HEK293 (cell line): ENCODE measurements at regions not wholly inside any gene's neighbourhood (a gene's known extent, or its start where the extent isn't known, plus 50 kb on each side); places are given as distances from the start of the nearest gene placed in this dataset.

Source experiments
- CTCF ChIA-PET: fragments of 350-600 bp; formaldehyde crosslinking; extraction: SDS; loops from one replicate; lab custom pipeline; 2021; ENCODE audit warnings: antibody characterized with exemption; lab: Yijun Ruan, JAX
- POLR2A ChIA-PET: fragments of 300-600 bp; formaldehyde crosslinking; extraction: SDS; loops from one replicate; lab custom pipeline; 2020; ENCODE audit warnings: antibody characterized with exemption, inconsistent platforms; lab: Yijun Ruan, JAX
- H3K27ac ChIP-seq: fragments of 200-500 bp; sonication (Bioruptor generic); 2 replicates; pipeline ENCODE4 v1.5.1; 2014; ENCODE audit warnings: low read depth, low read length, control low read depth, inconsistent platforms; ENCODE audit errors: extremely low read depth
- H3K36me3 ChIP-seq, 2 experiments: fragments of 200-500 bp in 1 of 2; sonication (Bioruptor generic) in 1 of 2; 1 replicate in 1 of 2; 2 replicates in 1 of 2; pipeline ENCODE4 v1.5.1; 2014 to 2017; ENCODE audit warnings: inconsistent platforms in 2 of 2, low read length in 2 of 2; ENCODE audit not compliant: control insufficient read depth in 2 of 2, insufficient read depth in 1 of 2
- H3K4me1 ChIP-seq: fragments of 200-500 bp; sonication (Bioruptor generic); 2 replicates; pipeline ENCODE4 v1.5.1; 2014; ENCODE audit warnings: mild to moderate bottlenecking, low read length, inconsistent platforms; ENCODE audit not compliant: control insufficient read depth, insufficient read depth
- H3K4me3 ChIP-seq: 2 replicates; pipeline ENCODE4 v1.5.1; 2011; ENCODE audit warnings: low read depth, mild to moderate bottlenecking, control low read depth, low read length, moderate library complexity
- H3K9me3 ChIP-seq: fragments of 200-500 bp; sonication (Bioruptor generic); 2 replicates; pipeline ENCODE4 v1.5.1; 2014; ENCODE audit warnings: low read depth, low read length, inconsistent platforms; ENCODE audit not compliant: control insufficient read depth, insufficient read depth
- GLI4 ChIP-seq: fragments of 450-650 bp; formaldehyde crosslinking; IDR thresholded peaks from 2 replicates; pipeline ENCODE4 v1.5.1; 2016; ENCODE audit warnings: missing biosample characterization, missing genetic modification characterization
- HOXD13 ChIP-seq: sonication (generic); formaldehyde crosslinking; IDR thresholded peaks from 2 replicates; pipeline ENCODE4 v1.8.0; 2022; ENCODE audit warnings: missing genetic modification reagents, borderline replicate concordance
- KLF16 ChIP-seq: fragments of 450-650 bp; formaldehyde crosslinking; IDR thresholded peaks from 2 replicates; pipeline ENCODE4 v1.5.1; 2017; ENCODE audit warnings: missing biosample characterization, missing genetic modification characterization
- MYNN ChIP-seq: fragments of 450-650 bp; formaldehyde crosslinking; IDR thresholded peaks from 2 replicates; pipeline ENCODE4 v1.5.1; 2016; ENCODE audit warnings: missing biosample characterization, missing genetic modification characterization, borderline replicate concordance
- RBAK ChIP-seq: fragments of 450-650 bp; formaldehyde crosslinking; IDR thresholded peaks from 2 replicates; pipeline ENCODE4 v1.5.1; 2016; ENCODE audit warnings: missing biosample characterization, missing genetic modification characterization
- SCRT2 ChIP-seq: fragments of 450-650 bp; formaldehyde crosslinking; IDR thresholded peaks from 2 replicates; pipeline ENCODE4 v1.5.1; 2016; ENCODE audit warnings: missing biosample characterization, missing genetic modification characterization
- SP2 ChIP-seq: fragments of 450-650 bp; formaldehyde crosslinking; IDR thresholded peaks from 2 replicates; pipeline ENCODE4 v1.5.1; 2016; ENCODE audit warnings: missing biosample characterization, missing genetic modification characterization
- SP7 ChIP-seq: fragments of 450-650 bp; formaldehyde crosslinking; IDR thresholded peaks from 2 replicates; pipeline ENCODE4 v1.5.1; 2016; ENCODE audit warnings: missing biosample characterization, missing genetic modification characterization
- ZNF132 ChIP-seq: fragments of 450-650 bp; formaldehyde crosslinking; IDR thresholded peaks from 2 replicates; pipeline ENCODE4 v1.5.1; 2017; ENCODE audit warnings: missing biosample characterization, missing genetic modification characterization, borderline replicate concordance
- ZNF169 ChIP-seq: fragments of 450-650 bp; formaldehyde crosslinking; IDR thresholded peaks from 2 replicates; pipeline ENCODE4 v1.5.1; 2016; ENCODE audit warnings: missing biosample characterization, missing genetic modification characterization
- ZNF2 ChIP-seq: fragments of 450-650 bp; formaldehyde crosslinking; IDR thresholded peaks from 2 replicates; pipeline ENCODE4 v1.5.1; 2016; ENCODE audit warnings: missing biosample characterization, missing genetic modification characterization
- ZNF404 ChIP-seq: fragments of 450-650 bp; formaldehyde crosslinking; IDR thresholded peaks from 2 replicates; pipeline ENCODE4 v1.5.1; 2017; ENCODE audit warnings: missing biosample characterization, missing genetic modification characterization
- ZNF549 ChIP-seq: fragments of 450-650 bp; IDR thresholded peaks from 2 replicates; pipeline ENCODE4 v1.5.1; 2018; ENCODE audit warnings: missing biosample characterization, missing genetic modification characterization, mild to moderate bottlenecking, inconsistent platforms, moderate library complexity
- ZNF561 ChIP-seq: fragments of 450-650 bp; IDR thresholded peaks from 2 replicates; pipeline ENCODE4 v1.5.1; 2018; ENCODE audit warnings: missing biosample characterization, missing genetic modification characterization, borderline replicate concordance
- ZNF585B ChIP-seq: fragments of 450-650 bp; formaldehyde crosslinking; IDR thresholded peaks from 2 replicates; pipeline ENCODE4 v1.5.1; 2016; ENCODE audit warnings: missing biosample characterization, missing genetic modification characterization
- ZNF610 ChIP-seq: fragments of 450-650 bp; formaldehyde crosslinking; IDR thresholded peaks from 2 replicates; pipeline ENCODE4 v1.5.1; 2016; ENCODE audit warnings: missing biosample characterization, missing genetic modification characterization, borderline replicate concordance
- ZNF654 ChIP-seq: fragments of 450-650 bp; formaldehyde crosslinking; IDR thresholded peaks from 2 replicates; pipeline ENCODE4 v1.5.1; 2016; ENCODE audit warnings: low read depth, missing biosample characterization, missing genetic modification characterization
- ZNF670 ChIP-seq: fragments of 450-650 bp; formaldehyde crosslinking; IDR thresholded peaks from 2 replicates; pipeline ENCODE4 v1.5.1; 2016; ENCODE audit warnings: missing biosample characterization, missing genetic modification characterization, low read depth
- ZNF677 ChIP-seq: fragments of 450-650 bp; IDR thresholded peaks from 2 replicates; pipeline ENCODE4 v1.5.0; 2018; ENCODE audit warnings: missing biosample characterization, mild to moderate bottlenecking, missing genetic modification characterization, moderate library complexity
- ZSCAN23 ChIP-seq: fragments of 450-650 bp; formaldehyde crosslinking; IDR thresholded peaks from 2 replicates; pipeline ENCODE4 v1.5.1; 2016; ENCODE audit warnings: missing biosample characterization, missing genetic modification characterization
- TF ChIP-seq, protein P1 (sequence below): fragments of 450-650 bp; formaldehyde crosslinking; IDR thresholded peaks from 2 replicates; pipeline ENCODE4 v1.5.1; 2016; ENCODE audit warnings: missing biosample characterization, missing genetic modification characterization
- TF ChIP-seq, protein P2 (sequence below): fragments of 450-650 bp; formaldehyde crosslinking; IDR thresholded peaks from 2 replicates; pipeline ENCODE4 v1.5.1; 2016; ENCODE audit warnings: missing biosample characterization, missing genetic modification characterization

DNA sequence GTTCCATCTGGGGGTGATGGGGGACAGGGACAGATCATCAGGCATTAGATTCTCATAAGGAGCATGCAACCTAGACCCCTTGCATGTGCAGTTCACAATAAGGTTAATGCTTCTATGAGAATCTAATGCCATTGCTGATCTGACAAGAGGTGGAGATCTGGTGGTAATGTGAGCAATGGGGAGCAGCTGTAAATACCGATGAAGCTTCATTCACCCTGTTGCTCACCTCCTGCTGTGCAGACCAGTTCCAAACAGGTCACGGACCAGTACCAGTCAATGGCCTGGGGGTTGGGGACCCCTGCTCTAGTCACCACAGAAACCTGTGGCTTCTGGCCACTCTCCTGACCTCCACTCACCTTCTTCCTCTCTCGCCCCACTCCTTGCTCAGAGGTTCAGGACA lies 229.9 kb downstream of the PTPRU start:
- Histone ChIP-seq H3K36me3 (no peaks in the 10 kb centered on the region), H3K4me1 (no peaks in the 10 kb centered on the region), H3K9me3 (no peaks in the 10 kb centered on the region), H3K27ac (no peak overlapping the region), H3K4me3 (no peak overlapping the region)
- TF ChIP-seq SCRT2 = peak; percentile 29; the same call in 1 of the 2 replicates
- TF ChIP-seq ZNF610 (tag by site-specific recombination) = peak; percentile 95
- no peak for TF ChIP-seq HOXD13
- no peak for TF ChIP-seq ZNF549
- no peak for TF ChIP-seq KLF16 (tag by site-specific recombination)
- POLR2A ChIA-PET = no interaction called here
- CTCF ChIA-PET = interaction anchor here (0.6 kb wide), 1 partner anchor 12 kb away, joined by 5 read pairs; no protein-coding TSS in a partner anchor

DNA sequence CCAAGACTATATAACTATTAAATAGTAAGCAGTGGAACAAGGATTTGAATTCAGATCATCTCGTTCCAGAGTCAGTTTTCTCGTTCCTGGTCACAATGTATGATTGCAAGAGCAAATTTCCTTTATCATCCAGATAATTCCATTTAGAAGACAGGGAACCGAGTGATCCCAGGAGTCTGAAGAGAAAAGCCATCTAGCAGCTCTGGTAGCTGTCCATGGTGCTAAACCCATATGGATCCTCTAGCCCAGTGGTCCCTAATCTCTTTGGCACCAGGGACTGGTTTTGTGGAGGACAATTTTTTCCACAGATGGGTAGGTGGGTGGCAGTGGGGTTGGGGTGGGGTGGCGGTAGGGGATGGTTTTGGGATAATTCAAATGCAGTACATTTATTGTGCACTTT lies 229.4 kb downstream of the PTPRU start:
- Histone ChIP-seq H3K27ac (no peak overlapping the region), H3K9me3 (no peaks in the 10 kb centered on the region), H3K4me1 (no peaks in the 10 kb centered on the region)
- TF ChIP-seq, protein P1, sequence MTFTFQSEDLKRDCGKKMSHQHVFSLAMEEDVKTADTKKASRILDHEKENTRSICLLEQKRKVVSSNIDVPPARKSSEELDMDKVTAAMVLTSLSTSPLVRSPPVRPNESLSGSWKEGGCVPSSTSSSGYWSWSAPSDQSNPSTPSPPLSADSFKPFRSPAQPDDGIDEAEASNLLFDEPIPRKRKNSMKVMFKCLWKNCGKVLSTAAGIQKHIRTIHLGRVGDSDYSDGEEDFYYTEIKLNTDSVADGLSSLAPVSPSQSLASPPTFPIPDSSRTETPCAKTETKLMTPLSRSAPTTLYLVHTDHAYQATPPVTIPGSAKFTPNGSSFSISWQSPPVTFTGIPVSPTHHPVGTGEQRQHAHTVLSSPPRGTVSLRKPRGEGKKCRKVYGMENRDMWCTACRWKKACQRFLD (tag by site-specific recombination) = no peak
- no peak for TF ChIP-seq ZNF404
- TF ChIP-seq, protein P2, sequence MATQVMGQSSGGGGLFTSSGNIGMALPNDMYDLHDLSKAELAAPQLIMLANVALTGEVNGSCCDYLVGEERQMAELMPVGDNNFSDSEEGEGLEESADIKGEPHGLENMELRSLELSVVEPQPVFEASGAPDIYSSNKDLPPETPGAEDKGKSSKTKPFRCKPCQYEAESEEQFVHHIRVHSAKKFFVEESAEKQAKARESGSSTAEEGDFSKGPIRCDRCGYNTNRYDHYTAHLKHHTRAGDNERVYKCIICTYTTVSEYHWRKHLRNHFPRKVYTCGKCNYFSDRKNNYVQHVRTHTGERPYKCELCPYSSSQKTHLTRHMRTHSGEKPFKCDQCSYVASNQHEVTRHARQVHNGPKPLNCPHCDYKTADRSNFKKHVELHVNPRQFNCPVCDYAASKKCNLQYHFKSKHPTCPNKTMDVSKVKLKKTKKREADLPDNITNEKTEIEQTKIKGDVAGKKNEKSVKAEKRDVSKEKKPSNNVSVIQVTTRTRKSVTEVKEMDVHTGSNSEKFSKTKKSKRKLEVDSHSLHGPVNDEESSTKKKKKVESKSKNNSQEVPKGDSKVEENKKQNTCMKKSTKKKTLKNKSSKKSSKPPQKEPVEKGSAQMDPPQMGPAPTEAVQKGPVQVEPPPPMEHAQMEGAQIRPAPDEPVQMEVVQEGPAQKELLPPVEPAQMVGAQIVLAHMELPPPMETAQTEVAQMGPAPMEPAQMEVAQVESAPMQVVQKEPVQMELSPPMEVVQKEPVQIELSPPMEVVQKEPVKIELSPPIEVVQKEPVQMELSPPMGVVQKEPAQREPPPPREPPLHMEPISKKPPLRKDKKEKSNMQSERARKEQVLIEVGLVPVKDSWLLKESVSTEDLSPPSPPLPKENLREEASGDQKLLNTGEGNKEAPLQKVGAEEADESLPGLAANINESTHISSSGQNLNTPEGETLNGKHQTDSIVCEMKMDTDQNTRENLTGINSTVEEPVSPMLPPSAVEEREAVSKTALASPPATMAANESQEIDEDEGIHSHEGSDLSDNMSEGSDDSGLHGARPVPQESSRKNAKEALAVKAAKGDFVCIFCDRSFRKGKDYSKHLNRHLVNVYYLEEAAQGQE (tag by site-specific recombination) = peak; percentile 92
- TF ChIP-seq, all 188 proteins: peak for 1
- no peak overlapping the region for H3K4me3 ChIP-seq
- ChIA-PET POLR2A (interaction anchor here (0.7 kb wide), 1 partner anchor 95 kb away, joined by 4 read pairs; no protein-coding TSS in a partner anchor), CTCF (interaction anchor here (0.7 kb wide), 1 partner anchor 28 kb away, joined by 3 read pairs; no protein-coding TSS in a partner anchor)
- no peaks in the 10 kb centered on the region for H3K36me3 ChIP-seq

DNA sequence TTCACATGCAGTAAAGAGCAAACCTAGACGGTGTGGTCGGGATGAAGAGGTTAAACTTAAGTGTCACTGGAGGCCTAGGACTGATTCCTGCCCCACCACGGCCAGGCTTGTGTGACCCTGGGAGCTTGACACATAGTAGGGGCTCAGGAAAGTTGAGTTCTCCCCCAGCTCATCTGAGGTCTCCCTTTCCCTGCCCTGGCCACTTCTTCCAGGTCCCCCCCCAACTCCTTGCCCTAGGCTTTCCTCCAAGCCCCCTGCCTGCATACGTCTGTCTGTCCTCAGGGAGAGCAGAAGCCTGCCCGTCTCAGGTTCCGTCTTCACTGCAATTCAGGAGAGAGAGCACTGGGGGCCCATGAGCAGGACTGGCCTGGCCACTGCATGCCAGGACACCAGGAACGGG lies 225.8 kb downstream of the PTPRU start:
- Histone ChIP-seq H3K4me1 (no peaks in the 10 kb centered on the region), H3K36me3 (no peaks in the 10 kb centered on the region), H3K27ac (no peak overlapping the region), H3K9me3 (no peaks in the 10 kb centered on the region), H3K4me3 (no peak overlapping the region)
- ChIA-PET POLR2A (no interaction called here), CTCF (no interaction called here)
- no peak for TF ChIP-seq ZNF585B (tag by site-specific recombination)
- TF ChIP-seq MYNN (tag by site-specific recombination) = no peak
- TF ChIP-seq ZNF670 (tag by site-specific recombination) = no peak
- TF ChIP-seq ZNF2 (tag by site-specific recombination) = no peak
- TF ChIP-seq SP2 (tag by site-specific recombination) = no peak
- no peak for TF ChIP-seq ZSCAN23 (tag by site-specific recombination)
- TF ChIP-seq ZNF654 = no peak
- no peak for TF ChIP-seq ZNF677 (tag by site-specific recombination)
- no peak for TF ChIP-seq ZNF169
- TF ChIP-seq GLI4 (tag by site-specific recombination) = no peak
- no peak for TF ChIP-seq ZNF132 (tag by site-specific recombination)
- no peak for TF ChIP-seq RBAK (tag by site-specific recombination)
- no peak for TF ChIP-seq ZNF561 (tag by site-specific recombination)
- TF ChIP-seq SP7 (tag by site-specific recombination) = no peak
